Endodermal cell (in vitro differentiated cells): ENCODE measurements at regions not wholly inside any gene's neighbourhood (a gene's known extent, or its start where the extent isn't known, plus 50 kb on each side); places are given as distances from the start of the nearest gene placed in this dataset.

Source experiments
- DNase-seq: peaks from one replicate; pipeline ENCODE4 v3.0.0-alpha.2; 2017
- H3K27ac ChIP-seq: 2 replicates; pipeline ENCODE4 v1.5.1; 2013; ENCODE audit warnings: mild to moderate bottlenecking, low read depth, low read length, moderate library complexity
- H3K27me3 ChIP-seq: 2 replicates; pipeline ENCODE4 v1.6.1; 2013; ENCODE audit warnings: mild to moderate bottlenecking, low read length, moderate library complexity; ENCODE audit not compliant: insufficient read depth, control insufficient read depth, poor library complexity, severe bottlenecking
- H3K36me3 ChIP-seq: 2 replicates; pipeline ENCODE4 v1.7.0; 2013; ENCODE audit warnings: mild to moderate bottlenecking, low read length, moderate library complexity; ENCODE audit not compliant: control insufficient read depth, insufficient read depth
- H3K4me1 ChIP-seq: one replicate; pipeline ENCODE4 v1.7.0; 2013; ENCODE audit warnings: low read length; ENCODE audit not compliant: control insufficient read depth, insufficient read depth
- H3K4me3 ChIP-seq: 2 replicates; pipeline ENCODE4 v1.5.1; 2013; ENCODE audit warnings: mild to moderate bottlenecking, low read length, moderate library complexity
- H3K9ac ChIP-seq: 2 replicates; pipeline ENCODE4 v1.6.1; 2013; ENCODE audit warnings: mild to moderate bottlenecking, low read length, moderate library complexity; ENCODE audit not compliant: poor library complexity, severe bottlenecking; ENCODE audit errors: extremely low read depth
- H3K9me3 ChIP-seq: 2 replicates; pipeline ENCODE4 v1.6.1; 2013; ENCODE audit warnings: mild to moderate bottlenecking, low read length, moderate library complexity; ENCODE audit not compliant: control insufficient read depth
- H3K27ac Mint-ChIP-seq: 2 replicates; pipeline ENCODE4 v1.8.0; 2020; ENCODE audit warnings: mixed read lengths
- H3K27me3 Mint-ChIP-seq: 2 replicates; pipeline ENCODE4 v1.8.0; 2021; ENCODE audit warnings: mild to moderate bottlenecking, mixed read lengths; ENCODE audit not compliant: insufficient read depth
- H3K36me3 Mint-ChIP-seq: 2 replicates; pipeline ENCODE4 v1.8.0; 2020; ENCODE audit warnings: low read depth, mixed read lengths
- H3K4me1 Mint-ChIP-seq: 2 replicates; pipeline ENCODE4 v1.8.0; 2020; ENCODE audit warnings: mixed read lengths
- H3K4me3 Mint-ChIP-seq: 2 replicates; pipeline ENCODE4 v1.8.0; 2020; ENCODE audit warnings: mild to moderate bottlenecking, moderate library complexity, mixed read lengths
- H3K9me3 Mint-ChIP-seq: 2 replicates; pipeline ENCODE4 v1.8.0; 2020; ENCODE audit warnings: mild to moderate bottlenecking, mixed read lengths
- CTCF ChIP-seq: fragments of 200-600 bp; sonication (generic); conservative IDR thresholded peaks from 2 replicates; pipeline ENCODE4 v1.5.0; 2021; ENCODE audit warnings: antibody characterized with exemption, mild to moderate bottlenecking
- WGBS, 2 experiments: methylation state at CpG; one replicate each; pipeline versions ENCODE4 v1.1.5 to v1.1.7; 2013; ENCODE audit warnings: missing lambda C conversion rate in 2 of 2, mixed read lengths in 1 of 2; ENCODE audit not compliant: insufficient coverage in 1 of 2, insufficient read length in 1 of 2; 5-methylcytosine and 5-hydroxymethylcytosine counted together

GRCh38 chr6:117138425-117138824, 126.9 kb upstream of the VGLL2 start:
- 96% methylated on average over 2 of the region's 2 CpGs for WGBS, 2 experiments
- DNase-seq, result no peak
- Mint-ChIP-seq H3K9me3 (peaks cover 1% of the 10 kb centered on the region), H3K4me3 (no peak overlapping the region), H3K36me3 (no peaks in the 10 kb centered on the region), H3K27ac (no peak overlapping the region), H3K27me3 (no peaks in the 10 kb centered on the region), H3K4me1 (peaks cover 27% of the 10 kb centered on the region)
- H3K36me3 ChIP-seq, result no peaks in the 10 kb centered on the region
- H3K9me3 ChIP-seq, result no peaks in the 10 kb centered on the region
- peaks cover 9% of the 10 kb centered on the region for H3K4me1 ChIP-seq
- no peak overlapping the region for H3K9ac ChIP-seq
- no peak overlapping the region for H3K27ac ChIP-seq
- H3K27me3 ChIP-seq, result no peaks in the 10 kb centered on the region
- H3K4me3 ChIP-seq, result no peak overlapping the region
- no peak for TF ChIP-seq CTCF

GRCh38 chr6:117138920-117139319, 126.4 kb upstream of the VGLL2 start:
- Histone ChIP-seq H3K27ac (no peak overlapping the region), H3K9ac (no peak overlapping the region), H3K4me3 (peak overlapping the region; percentile 64), H3K4me1 (peaks cover 9% of the 10 kb centered on the region), H3K9me3 (no peaks in the 10 kb centered on the region), H3K36me3 (no peaks in the 10 kb centered on the region), H3K27me3 (no peaks in the 10 kb centered on the region)
- no peak for TF ChIP-seq CTCF
- DNase-seq, result no peak
- no peak overlapping the region for H3K27ac Mint-ChIP-seq
- H3K9me3 Mint-ChIP-seq, result peaks cover 1% of the 10 kb centered on the region
- no peaks in the 10 kb centered on the region for H3K27me3 Mint-ChIP-seq
- H3K4me3 Mint-ChIP-seq, result no peak overlapping the region
- H3K36me3 Mint-ChIP-seq, result no peaks in the 10 kb centered on the region
- peaks cover 27% of the 10 kb centered on the region for H3K4me1 Mint-ChIP-seq

DNA sequence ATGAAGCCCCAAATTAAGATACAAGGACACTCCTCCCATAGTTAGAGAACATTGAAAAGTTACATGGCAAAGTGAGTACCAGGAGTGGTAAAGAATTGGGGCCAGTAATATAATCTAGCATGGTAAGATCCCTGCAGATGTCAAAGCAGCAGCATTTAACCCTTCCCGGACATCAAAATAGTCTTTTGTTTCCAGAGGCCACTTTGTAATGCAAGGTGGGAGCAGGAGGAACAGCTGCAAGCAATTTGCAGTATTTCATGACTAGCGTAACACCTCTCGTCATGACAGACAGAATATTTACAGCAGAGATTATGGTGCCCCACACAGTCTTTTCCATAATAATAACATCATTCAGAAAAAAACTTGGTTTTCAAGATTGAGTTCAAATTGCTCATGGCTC, 123.2 kb upstream of the VGLL2 start:
- H3K36me3 Mint-ChIP-seq, result no peaks in the 10 kb centered on the region
- H3K27ac ChIP-seq, result no peak overlapping the region
- peaks cover 9% of the 10 kb centered on the region for H3K4me1 ChIP-seq
- TF ChIP-seq CTCF, result no peak
- peaks cover 27% of the 10 kb centered on the region for H3K4me1 Mint-ChIP-seq
- no peaks in the 10 kb centered on the region for H3K36me3 ChIP-seq
- WGBS, 2 experiments, result 75 to 81% methylated on average over 3 of the region's 3 CpGs
- peaks cover 29% of the 10 kb centered on the region for H3K9me3 ChIP-seq
- H3K9ac ChIP-seq, result no peak overlapping the region
- no peak overlapping the region for H3K4me3 Mint-ChIP-seq
- DNase-seq, result no peak
- no peaks in the 10 kb centered on the region for H3K27me3 Mint-ChIP-seq
- H3K9me3 Mint-ChIP-seq, result peaks cover 25% of the 10 kb centered on the region
- no peak overlapping the region for H3K27ac Mint-ChIP-seq
- H3K27me3 ChIP-seq, result no peaks in the 10 kb centered on the region
- H3K4me3 ChIP-seq, result no peak overlapping the region
